Nephron (organoid): ENCODE measurements at regions not wholly inside any gene's neighbourhood (a gene's known extent, or its start where the extent isn't known, plus 50 kb on each side); places are given as distances from the start of the nearest gene placed in this dataset.
A peak's percentile ranks its signal among the peaks of the same experiment; 100 is the strongest.

Experiments used
- H3K27ac Mint-ChIP-seq, 3 experiments: 2 replicates each; pipeline ENCODE4 v1.8.0; 2020; ENCODE audit warnings: mixed read lengths in 3 of 3, mild to moderate bottlenecking in 2 of 3, moderate library complexity in 1 of 3
- H3K27me3 Mint-ChIP-seq: 2 replicates; pipeline ENCODE4 v1.8.0; 2021; ENCODE audit warnings: low read depth, mild to moderate bottlenecking, moderate library complexity, mixed read lengths
- H3K36me3 Mint-ChIP-seq: 2 replicates; pipeline ENCODE4 v1.8.0; 2020; ENCODE audit warnings: low read depth, mixed read lengths
- H3K4me1 Mint-ChIP-seq: 2 replicates; pipeline ENCODE4 v1.8.0; 2020; ENCODE audit warnings: mixed read lengths
- H3K4me3 Mint-ChIP-seq, 3 experiments: 2 replicates each; pipeline ENCODE4 v1.8.0; 2020; ENCODE audit warnings: mild to moderate bottlenecking in 3 of 3, mixed read lengths in 3 of 3, moderate library complexity in 2 of 3
- H3K9me3 Mint-ChIP-seq: 2 replicates; pipeline ENCODE4 v1.8.0; 2020; ENCODE audit warnings: mixed read lengths
- TF ChIP-seq, protein P1 (sequence below), 3 experiments: fragments of 200-600 bp; sonication (generic); IDR thresholded peaks; one replicate each; pipeline ENCODE4 v1.5.0; 2021; ENCODE audit warnings: antibody characterized with exemption in 3 of 3; ENCODE audit not compliant: unreplicated experiment in 3 of 3

DNA sequence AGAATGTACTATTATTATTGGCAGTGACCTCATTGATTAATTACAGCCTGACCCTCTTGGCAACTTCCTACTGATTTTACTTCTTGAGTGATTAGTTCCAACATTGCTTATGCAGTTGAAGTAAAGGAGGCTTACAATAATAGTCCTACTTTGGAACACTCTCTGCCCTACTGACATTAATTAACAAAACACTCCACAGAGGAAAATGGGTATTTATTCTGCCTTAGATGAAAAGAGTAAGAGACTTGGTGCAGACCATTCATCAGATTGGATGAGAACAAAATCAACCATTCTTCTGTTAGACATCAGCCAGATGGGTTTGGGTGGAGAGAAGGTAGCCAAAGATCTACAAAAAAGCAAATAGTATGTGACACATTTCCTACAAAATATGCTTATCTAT lies 363.8 kb downstream of the FAT3 start:
- no peaks in the 10 kb centered on the region for H3K36me3 Mint-ChIP-seq
- H3K4me1 Mint-ChIP-seq: no peaks in the 10 kb centered on the region
- H3K9me3 Mint-ChIP-seq: no peaks in the 10 kb centered on the region
- TF ChIP-seq, protein P1, sequence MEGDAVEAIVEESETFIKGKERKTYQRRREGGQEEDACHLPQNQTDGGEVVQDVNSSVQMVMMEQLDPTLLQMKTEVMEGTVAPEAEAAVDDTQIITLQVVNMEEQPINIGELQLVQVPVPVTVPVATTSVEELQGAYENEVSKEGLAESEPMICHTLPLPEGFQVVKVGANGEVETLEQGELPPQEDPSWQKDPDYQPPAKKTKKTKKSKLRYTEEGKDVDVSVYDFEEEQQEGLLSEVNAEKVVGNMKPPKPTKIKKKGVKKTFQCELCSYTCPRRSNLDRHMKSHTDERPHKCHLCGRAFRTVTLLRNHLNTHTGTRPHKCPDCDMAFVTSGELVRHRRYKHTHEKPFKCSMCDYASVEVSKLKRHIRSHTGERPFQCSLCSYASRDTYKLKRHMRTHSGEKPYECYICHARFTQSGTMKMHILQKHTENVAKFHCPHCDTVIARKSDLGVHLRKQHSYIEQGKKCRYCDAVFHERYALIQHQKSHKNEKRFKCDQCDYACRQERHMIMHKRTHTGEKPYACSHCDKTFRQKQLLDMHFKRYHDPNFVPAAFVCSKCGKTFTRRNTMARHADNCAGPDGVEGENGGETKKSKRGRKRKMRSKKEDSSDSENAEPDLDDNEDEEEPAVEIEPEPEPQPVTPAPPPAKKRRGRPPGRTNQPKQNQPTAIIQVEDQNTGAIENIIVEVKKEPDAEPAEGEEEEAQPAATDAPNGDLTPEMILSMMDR (IDR thresholded peaks at IDR 0.05; ENCODE audit: unreplicated experiment in 3 of 3): no peak
- H3K27ac Mint-ChIP-seq: peak overlapping the region in 2 of 3 experiments; percentile 2 to 3
- H3K27me3 Mint-ChIP-seq: no peaks in the 10 kb centered on the region
- no peak overlapping the region for H3K4me3 Mint-ChIP-seq

DNA sequence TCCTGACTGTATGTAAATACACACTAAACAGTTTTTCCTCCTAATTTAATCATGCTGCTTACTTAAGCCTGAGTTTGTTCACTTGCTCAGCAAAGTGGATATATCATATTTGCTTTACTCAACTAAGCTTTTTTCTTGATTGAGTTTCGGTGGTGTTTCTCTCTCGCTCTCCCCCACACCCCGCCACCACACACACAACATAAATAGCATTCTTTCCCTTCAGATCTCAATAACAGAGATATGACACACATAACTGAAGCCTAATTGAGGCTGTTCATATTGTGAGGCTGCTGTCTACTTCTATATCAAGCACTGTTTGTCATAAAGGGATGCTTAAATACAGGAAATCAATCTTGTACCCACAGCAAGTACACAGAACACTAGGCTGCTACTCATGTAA lies 364.9 kb downstream of the FAT3 start:
- peak overlapping the region in 2 of 3 experiments; percentile 26 to 44 for H3K27ac Mint-ChIP-seq
- TF ChIP-seq, protein P1 (IDR thresholded peaks at IDR 0.05; ENCODE audit: unreplicated experiment in 3 of 3): no peak
- H3K36me3 Mint-ChIP-seq: no peaks in the 10 kb centered on the region
- no peaks in the 10 kb centered on the region for H3K4me1 Mint-ChIP-seq
- no peaks in the 10 kb centered on the region for H3K27me3 Mint-ChIP-seq
- no peak overlapping the region for H3K4me3 Mint-ChIP-seq
- H3K9me3 Mint-ChIP-seq: no peaks in the 10 kb centered on the region

DNA sequence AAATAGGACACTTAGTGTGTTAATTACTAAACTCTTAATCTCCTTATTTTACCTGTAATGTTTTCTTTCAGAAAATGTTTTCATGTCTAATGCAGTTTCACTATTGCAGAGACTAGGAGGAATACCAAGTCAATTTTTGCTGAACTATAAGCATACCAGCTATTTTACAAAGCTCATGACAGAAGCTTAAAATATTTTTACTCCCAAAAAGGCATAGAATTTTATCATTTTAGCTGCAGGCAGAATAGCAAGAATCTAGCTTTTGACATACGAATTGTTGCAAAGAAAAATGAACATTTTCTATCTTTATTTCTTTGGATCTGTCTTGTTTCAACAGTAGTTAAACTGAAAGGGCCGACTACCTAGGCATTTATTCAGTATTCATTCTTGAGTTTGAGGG lies 366.9 kb downstream of the FAT3 start:
- Mint-ChIP-seq H3K36me3 (no peaks in the 10 kb centered on the region), H3K4me1 (no peaks in the 10 kb centered on the region), H3K27ac (no peak overlapping the region)

DNA sequence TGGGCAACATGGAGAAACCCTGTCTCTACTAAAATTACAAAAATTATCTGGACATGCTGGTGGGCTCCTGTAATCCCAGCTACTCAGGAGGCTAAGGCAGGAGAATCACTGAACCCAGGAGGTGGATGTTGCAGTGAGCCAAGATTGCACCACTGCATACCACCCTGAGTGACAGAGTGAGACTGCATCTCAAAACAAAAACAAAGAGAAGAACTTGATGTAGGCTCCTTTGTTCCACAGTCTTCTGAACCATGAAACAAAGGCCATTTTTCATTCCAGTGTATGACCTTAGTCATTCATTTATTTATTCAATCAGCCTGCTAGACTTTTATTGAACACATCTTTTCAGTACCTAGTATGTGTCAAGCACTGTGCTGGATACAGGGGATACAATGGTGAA lies 369.6 kb downstream of the FAT3 start:
- Mint-ChIP-seq H3K4me1 (no peaks in the 10 kb centered on the region), H3K27me3 (no peaks in the 10 kb centered on the region), H3K4me3 (no peak overlapping the region), H3K9me3 (no peaks in the 10 kb centered on the region), H3K27ac (no peak overlapping the region), H3K36me3 (no peaks in the 10 kb centered on the region)
- TF ChIP-seq, protein P1 (IDR thresholded peaks at IDR 0.05; ENCODE audit: unreplicated experiment in 3 of 3): no peak

More for the DNA sequence above, 366.9 kb downstream of the FAT3 start:
- Mint-ChIP-seq H3K9me3 (no peaks in the 10 kb centered on the region), H3K27me3 (no peaks in the 10 kb centered on the region), H3K4me3 (no peak overlapping the region)
- TF ChIP-seq, protein P1 (IDR thresholded peaks at IDR 0.05; ENCODE audit: unreplicated experiment in 3 of 3): no peak

DNA sequence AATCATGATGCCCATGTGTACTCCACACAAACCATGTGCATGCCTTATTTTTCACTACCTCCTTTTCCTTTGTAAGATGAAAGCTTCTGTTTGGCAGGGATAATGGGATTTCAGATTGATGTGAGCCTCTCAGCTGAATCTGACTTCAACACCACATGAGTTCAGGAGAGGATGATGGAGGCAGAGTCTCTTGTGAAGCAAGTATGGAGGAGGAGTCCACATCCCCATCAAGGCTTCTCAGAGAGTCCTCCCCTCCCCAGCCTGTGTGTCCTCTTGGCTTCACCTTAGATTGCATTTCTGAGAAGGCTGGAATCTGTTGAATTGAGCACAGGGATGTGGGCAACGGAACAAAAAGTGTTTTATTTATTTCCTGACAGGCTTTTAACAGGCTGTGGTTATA lies 370.4 kb downstream of the FAT3 start:
- Mint-ChIP-seq H3K4me3 (no peak overlapping the region), H3K4me1 (peaks cover 4% of the 10 kb centered on the region), H3K27ac (no peak overlapping the region), H3K36me3 (no peaks in the 10 kb centered on the region), H3K9me3 (no peaks in the 10 kb centered on the region), H3K27me3 (no peaks in the 10 kb centered on the region)
- TF ChIP-seq, protein P1 (IDR thresholded peaks at IDR 0.05; ENCODE audit: unreplicated experiment in 3 of 3): no peak

DNA sequence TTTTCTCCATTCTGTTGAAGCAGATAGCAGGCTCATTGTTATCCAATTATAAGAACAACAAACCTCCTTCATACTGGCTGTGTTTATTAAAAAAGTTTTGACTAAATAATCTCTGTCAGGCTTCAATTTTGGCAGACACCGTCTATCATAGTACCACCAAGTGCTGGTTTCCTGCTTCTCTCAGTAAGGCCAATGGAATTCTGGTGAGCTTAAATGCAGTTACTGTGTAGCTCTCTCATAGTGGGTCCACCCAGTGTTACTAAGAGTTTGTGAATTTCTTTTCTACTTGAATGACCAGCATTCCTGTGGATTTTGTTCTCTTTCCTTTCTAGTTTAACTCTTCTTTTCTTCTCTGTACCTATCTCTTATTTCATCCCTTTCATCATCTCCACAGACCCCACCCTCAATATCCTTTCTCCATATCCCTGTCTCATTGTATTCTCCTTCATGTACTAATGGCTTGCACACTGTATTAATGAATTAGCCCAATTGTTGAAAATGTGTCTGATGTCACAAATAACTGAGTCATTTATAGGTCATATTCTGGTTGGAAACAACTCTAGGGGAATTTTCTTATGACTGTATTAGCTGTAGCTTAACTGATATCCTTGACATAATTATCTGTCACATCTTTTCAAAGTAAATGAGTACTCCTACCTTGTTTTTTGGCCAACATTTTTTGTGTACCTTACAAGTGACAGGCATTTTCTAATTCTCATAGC lies 372.1 kb downstream of the FAT3 start:
- H3K27ac Mint-ChIP-seq: no peak overlapping the region
- H3K27me3 Mint-ChIP-seq: no peaks in the 10 kb centered on the region
- no peaks in the 10 kb centered on the region for H3K9me3 Mint-ChIP-seq
- H3K4me1 Mint-ChIP-seq: peaks cover 6% of the 10 kb centered on the region
- TF ChIP-seq, protein P1 (IDR thresholded peaks at IDR 0.05; ENCODE audit: unreplicated experiment in 3 of 3): no peak
- no peak overlapping the region for H3K4me3 Mint-ChIP-seq
- H3K36me3 Mint-ChIP-seq: no peaks in the 10 kb centered on the region
